ENCODE measurements at regions not wholly inside any gene's neighbourhood (a gene's known extent, or its start where the extent isn't known, plus 50 kb on each side); places are given as distances from the start of the nearest gene placed in this dataset.

DNA sequence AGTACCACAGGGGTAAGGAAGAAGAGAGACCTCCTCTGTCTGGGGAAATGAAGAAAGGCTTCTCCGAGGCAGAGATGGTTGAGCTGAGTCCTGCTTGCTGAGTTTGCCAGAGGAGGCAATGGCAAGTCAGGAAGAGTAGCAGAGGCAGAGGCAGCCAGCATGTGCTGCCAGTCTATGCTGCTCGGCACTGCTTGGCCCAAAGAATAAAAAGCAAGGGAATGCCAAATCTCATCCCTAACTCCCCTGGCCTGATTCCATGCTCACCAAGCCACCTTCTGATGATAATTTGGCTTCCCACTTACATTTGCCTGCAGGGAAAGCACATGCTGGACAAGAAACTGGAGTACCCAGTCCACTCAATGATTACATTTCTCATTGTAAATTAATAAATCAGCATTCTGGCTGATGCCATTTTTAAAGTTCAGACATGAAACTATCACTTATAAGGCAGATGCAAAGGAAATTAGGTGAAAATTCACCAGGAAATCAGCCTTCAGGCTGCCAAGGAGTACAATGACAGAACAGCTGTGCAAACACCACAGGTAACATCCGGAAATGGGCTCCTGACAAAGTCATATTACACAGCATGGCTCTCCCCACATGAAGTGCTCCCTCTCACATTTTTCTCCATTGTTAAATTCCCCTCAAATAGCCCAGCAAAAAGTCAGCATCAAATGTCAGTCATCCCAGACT lies 245.9 kb downstream of the MTERF1 start:
- no peak overlapping the region for H3K9ac ChIP-seq (ENCODE audit: low read depth, low read length)
- peaks cover 5% of the 10 kb centered on the region; the same call in 1 of the 2 replicates for H3K4me1 ChIP-seq (ENCODE audit: insufficient read depth, low read length)
- H3K4me3 ChIP-seq (ENCODE audit: low read length) = no peak overlapping the region
- no peak overlapping the region for H3K27ac ChIP-seq (ENCODE audit: low read depth, low read length)
- no peaks in the 10 kb centered on the region for H3K36me3 ChIP-seq (ENCODE audit: insufficient read depth, low read length)
- no peaks in the 10 kb centered on the region for H3K9me3 ChIP-seq (ENCODE audit: insufficient read depth, low read depth, low read length)
- WGBS = 89% methylated on average over 3 of the region's 3 CpGs
- no peaks in the 10 kb centered on the region for H3K27me3 ChIP-seq (ENCODE audit: insufficient read depth, low read length)

DNA sequence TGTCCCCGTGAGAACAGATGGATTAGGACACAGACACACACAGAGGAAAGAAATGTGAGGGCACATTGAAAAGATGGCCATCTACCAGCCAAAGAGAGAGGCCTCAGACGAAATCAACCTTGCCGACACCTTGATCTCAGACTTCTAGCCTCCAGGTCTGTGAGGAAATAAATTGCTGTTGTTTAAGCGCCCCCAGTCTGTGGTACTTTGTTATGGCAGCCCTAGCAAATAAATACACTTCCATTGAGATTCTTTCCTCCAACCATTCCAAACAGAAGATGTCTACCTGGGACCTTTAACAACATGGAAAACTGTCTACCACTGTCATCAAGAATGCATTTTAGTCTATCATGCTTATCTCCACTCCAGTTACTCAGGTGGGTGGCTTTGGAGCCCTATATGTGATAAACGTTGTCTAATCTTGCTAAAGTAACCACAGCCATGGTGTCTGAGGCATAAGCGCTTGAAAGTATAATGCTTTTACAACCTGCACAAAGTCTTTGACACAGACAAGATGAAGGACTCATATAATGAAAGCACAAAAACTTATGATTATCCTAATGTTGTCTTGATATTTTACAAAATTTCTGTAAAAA lies 244.3 kb downstream of the MTERF1 start:
- Histone ChIP-seq H3K9ac (ENCODE audit: low read depth, low read length) (no peak overlapping the region), H3K4me1 (ENCODE audit: insufficient read depth, low read length) (peaks cover 5% of the 10 kb centered on the region; the same call in 1 of the 2 replicates), H3K27ac (ENCODE audit: low read depth, low read length) (no peak overlapping the region), H3K36me3 (ENCODE audit: insufficient read depth, low read length) (no peaks in the 10 kb centered on the region), H3K4me3 (ENCODE audit: low read length) (no peak overlapping the region), H3K9me3 (ENCODE audit: insufficient read depth, low read depth, low read length) (no peaks in the 10 kb centered on the region), H3K27me3 (ENCODE audit: insufficient read depth, low read length) (no peaks in the 10 kb centered on the region)
- 51% methylated on average over 6 of the region's 6 CpGs for WGBS

DNA sequence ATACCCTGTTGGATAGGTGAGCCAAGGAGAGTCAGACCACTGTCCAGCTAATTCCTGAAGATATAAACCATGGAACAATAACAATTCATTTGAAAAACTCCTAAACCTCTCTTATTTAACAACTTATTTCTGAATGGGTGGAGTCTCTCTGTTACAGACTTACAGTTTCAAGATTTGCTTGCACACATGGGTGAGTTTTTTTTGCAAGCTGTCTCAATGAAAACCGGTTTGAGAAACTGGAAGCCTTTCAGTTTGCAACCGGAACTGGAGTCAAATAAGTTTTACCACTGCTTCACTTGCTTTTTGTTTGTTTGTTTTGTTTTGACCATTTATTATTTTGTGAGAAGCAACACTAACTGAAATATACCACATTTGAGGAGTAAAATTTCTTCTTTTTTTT lies 243.8 kb downstream of the MTERF1 start:
- WGBS = 94% methylated on average over 2 of the region's 2 CpGs
- no peaks in the 10 kb centered on the region for H3K27me3 ChIP-seq (ENCODE audit: insufficient read depth, low read length)
- no peak overlapping the region for H3K9ac ChIP-seq (ENCODE audit: low read depth, low read length)
- peaks cover 5% of the 10 kb centered on the region; the same call in 1 of the 2 replicates for H3K4me1 ChIP-seq (ENCODE audit: insufficient read depth, low read length)
- no peak overlapping the region for H3K27ac ChIP-seq (ENCODE audit: low read depth, low read length)
- no peak overlapping the region for H3K4me3 ChIP-seq (ENCODE audit: low read length)
- no peaks in the 10 kb centered on the region for H3K36me3 ChIP-seq (ENCODE audit: insufficient read depth, low read length)
- no peaks in the 10 kb centered on the region for H3K9me3 ChIP-seq (ENCODE audit: insufficient read depth, low read depth, low read length)

DNA sequence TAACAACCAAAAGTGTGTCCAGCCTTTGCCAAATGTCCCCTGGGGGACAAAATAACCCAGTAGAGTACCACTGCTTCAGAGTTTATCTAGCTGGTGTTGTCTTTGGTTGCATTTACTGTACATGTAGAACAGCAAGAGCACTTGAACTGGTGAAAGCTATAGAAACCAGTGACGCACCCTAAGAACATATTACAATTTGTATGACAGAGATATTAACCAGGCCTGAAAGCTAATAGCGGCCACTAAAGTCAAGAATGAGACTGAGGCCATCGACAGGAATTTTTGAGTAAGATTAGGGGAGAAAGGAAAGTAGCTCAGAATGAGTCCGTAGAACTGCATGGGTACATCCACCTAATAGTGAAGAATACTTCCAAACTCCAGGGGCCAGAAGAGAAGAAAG lies 236.2 kb downstream of the MTERF1 start:
- no peaks in the 10 kb centered on the region for H3K36me3 ChIP-seq (ENCODE audit: insufficient read depth, low read length)
- no peaks in the 10 kb centered on the region for H3K4me1 ChIP-seq (ENCODE audit: insufficient read depth, low read length)
- H3K4me3 ChIP-seq (ENCODE audit: low read length) = no peak overlapping the region
- H3K9me3 ChIP-seq (ENCODE audit: insufficient read depth, low read depth, low read length) = no peaks in the 10 kb centered on the region
- H3K27me3 ChIP-seq (ENCODE audit: insufficient read depth, low read length) = no peaks in the 10 kb centered on the region
- H3K27ac ChIP-seq (ENCODE audit: low read depth, low read length) = no peak overlapping the region
- 92% methylated on average over 4 of the region's 4 CpGs for WGBS
- no peak overlapping the region for H3K9ac ChIP-seq (ENCODE audit: low read depth, low read length)

DNA sequence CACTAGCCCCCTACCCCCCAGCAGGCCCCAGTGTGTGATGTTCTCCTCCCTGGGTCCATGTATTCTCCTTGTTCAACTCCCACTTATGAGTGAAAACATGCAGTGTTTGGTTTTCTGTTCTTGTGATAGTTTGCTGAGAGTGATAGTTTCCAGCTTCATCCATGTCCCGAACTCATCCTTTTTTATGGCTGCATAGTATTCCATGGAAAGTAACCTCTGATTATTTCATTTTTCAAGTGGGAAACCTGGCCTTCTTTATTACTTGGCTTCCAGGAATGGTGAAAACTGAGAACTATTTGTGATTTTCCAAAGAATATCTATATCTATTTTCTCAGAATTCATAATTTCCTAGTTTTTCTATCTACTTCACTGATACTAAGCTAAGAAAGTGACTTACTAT lies 235.0 kb downstream of the MTERF1 start:
- Histone ChIP-seq H3K9me3 (ENCODE audit: insufficient read depth, low read depth, low read length) (no peaks in the 10 kb centered on the region), H3K27me3 (ENCODE audit: insufficient read depth, low read length) (no peaks in the 10 kb centered on the region), H3K4me1 (ENCODE audit: insufficient read depth, low read length) (no peaks in the 10 kb centered on the region), H3K36me3 (ENCODE audit: insufficient read depth, low read length) (no peaks in the 10 kb centered on the region), H3K27ac (ENCODE audit: low read depth, low read length) (no peak overlapping the region), H3K4me3 (ENCODE audit: low read length) (no peak overlapping the region), H3K9ac (ENCODE audit: low read depth, low read length) (no peak overlapping the region)
- WGBS = 88% methylated on average over 1 of the region's 1 CpG

GRCh38 chr7:91651986-91652385 lies 228.5 kb downstream of the MTERF1 start:
- Histone ChIP-seq H3K4me1 (ENCODE audit: insufficient read depth, low read length) (no peaks in the 10 kb centered on the region), H3K4me3 (ENCODE audit: low read length) (no peak overlapping the region), H3K9me3 (ENCODE audit: insufficient read depth, low read depth, low read length) (no peaks in the 10 kb centered on the region), H3K27me3 (ENCODE audit: insufficient read depth, low read length) (no peaks in the 10 kb centered on the region), H3K27ac (ENCODE audit: low read depth, low read length) (no peak overlapping the region), H3K36me3 (ENCODE audit: insufficient read depth, low read length) (no peaks in the 10 kb centered on the region), H3K9ac (ENCODE audit: low read depth, low read length) (no peak overlapping the region)
- WGBS = 100% methylated on average over 1 of the region's 1 CpG

DNA sequence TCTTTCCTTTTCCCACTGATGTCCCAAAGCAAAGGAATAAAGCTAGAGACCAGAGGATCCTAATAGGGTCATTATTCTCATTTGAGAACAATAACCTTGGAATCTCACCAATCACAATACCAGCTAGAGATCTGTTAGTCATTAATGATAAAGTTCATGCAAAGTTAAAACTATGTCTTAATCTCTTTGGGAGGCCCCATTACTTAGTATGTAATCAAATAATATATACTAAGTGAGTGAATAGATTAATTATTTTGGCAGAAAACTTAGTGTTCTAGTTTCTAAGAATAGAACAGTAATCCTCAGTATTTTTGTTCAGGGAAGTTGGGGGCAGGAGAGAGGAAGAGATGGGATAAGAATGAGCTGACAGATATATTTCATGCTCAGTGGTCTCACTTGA lies 227.2 kb downstream of the MTERF1 start:
- H3K4me3 ChIP-seq (ENCODE audit: low read length) = no peak overlapping the region
- no peaks in the 10 kb centered on the region for H3K36me3 ChIP-seq (ENCODE audit: insufficient read depth, low read length)
- no peaks in the 10 kb centered on the region for H3K4me1 ChIP-seq (ENCODE audit: insufficient read depth, low read length)
- no peaks in the 10 kb centered on the region for H3K27me3 ChIP-seq (ENCODE audit: insufficient read depth, low read length)
- H3K9ac ChIP-seq (ENCODE audit: low read depth, low read length) = no peak overlapping the region
- no peak overlapping the region for H3K27ac ChIP-seq (ENCODE audit: low read depth, low read length)
- no peaks in the 10 kb centered on the region for H3K9me3 ChIP-seq (ENCODE audit: insufficient read depth, low read depth, low read length)

DNA sequence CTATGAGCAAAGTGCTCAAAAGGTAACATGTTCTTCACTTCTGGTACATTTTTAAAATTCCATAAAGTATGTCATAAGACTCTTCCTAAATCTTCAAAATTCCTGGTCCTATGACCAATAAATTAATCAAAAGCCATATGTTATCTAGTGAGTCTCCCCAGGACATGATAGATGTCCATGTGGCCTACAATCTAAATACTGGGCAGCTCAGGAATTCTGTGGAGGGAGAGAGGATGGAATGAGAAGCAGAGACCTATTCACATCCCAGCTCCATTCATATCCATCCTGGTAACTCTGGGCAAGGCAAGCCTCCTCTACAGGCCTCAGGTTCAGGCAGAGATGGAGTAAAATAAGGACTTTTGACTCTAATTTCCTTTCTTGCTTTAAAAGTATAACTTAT lies 224.8 kb downstream of the MTERF1 start:
- Histone ChIP-seq H3K4me1 (ENCODE audit: insufficient read depth, low read length) (no peaks in the 10 kb centered on the region), H3K9ac (ENCODE audit: low read depth, low read length) (no peak overlapping the region), H3K9me3 (ENCODE audit: insufficient read depth, low read depth, low read length) (no peaks in the 10 kb centered on the region), H3K27me3 (ENCODE audit: insufficient read depth, low read length) (no peaks in the 10 kb centered on the region), H3K27ac (ENCODE audit: low read depth, low read length) (no peak overlapping the region), H3K36me3 (ENCODE audit: insufficient read depth, low read length) (no peaks in the 10 kb centered on the region), H3K4me3 (ENCODE audit: low read length) (no peak overlapping the region)

- Histone ChIP-seq H3K4me1 (ENCODE audit: insufficient read depth, low read length) (no peaks in the 10 kb centered on the region), H3K4me3 (ENCODE audit: low read length) (no peak overlapping the region), H3K9ac (ENCODE audit: low read depth, low read length) (no peak overlapping the region), H3K9me3 (ENCODE audit: insufficient read depth, low read depth, low read length) (no peaks in the 10 kb centered on the region), H3K27ac (ENCODE audit: low read depth, low read length) (no peak overlapping the region), H3K36me3 (ENCODE audit: insufficient read depth, low read length) (no peaks in the 10 kb centered on the region), H3K27me3 (ENCODE audit: insufficient read depth, low read length) (no peaks in the 10 kb centered on the region)
- 90% methylated on average over 9 of the region's 9 CpGs for WGBS
These were observed 223.7 kb downstream of the MTERF1 start for GRCh38 chr7:91656541-91657482.

DNA sequence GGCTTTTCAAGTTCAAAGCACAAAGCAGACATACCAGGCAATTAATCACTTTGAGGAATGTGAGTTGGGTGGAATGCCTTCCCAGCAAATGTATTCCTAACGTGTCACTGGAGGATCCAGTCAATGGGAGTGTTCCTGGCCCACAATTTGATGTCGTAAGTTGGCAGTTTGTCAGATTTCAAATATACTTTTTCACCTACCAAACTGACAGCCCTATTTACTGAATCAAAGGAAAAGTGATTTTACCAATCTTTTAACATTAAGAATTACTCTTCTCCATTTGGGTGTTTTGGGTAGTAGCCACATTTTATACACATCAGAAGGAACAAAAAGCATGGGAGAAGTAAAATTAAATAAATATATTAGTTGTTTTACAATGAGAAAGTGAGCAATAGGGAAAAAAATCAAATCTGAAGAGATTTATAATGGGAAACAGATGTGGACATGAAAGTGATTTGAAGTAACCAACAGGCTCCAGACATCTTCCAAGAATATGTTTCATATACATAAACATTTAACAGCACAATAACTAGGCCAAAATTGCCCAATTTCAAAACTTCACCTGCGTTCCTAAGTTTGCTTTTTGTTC lies 222.9 kb downstream of the MTERF1 start:
- H3K27ac ChIP-seq (ENCODE audit: low read depth, low read length) = no peak overlapping the region
- H3K36me3 ChIP-seq (ENCODE audit: insufficient read depth, low read length) = no peaks in the 10 kb centered on the region
- no peaks in the 10 kb centered on the region for H3K4me1 ChIP-seq (ENCODE audit: insufficient read depth, low read length)
- no peaks in the 10 kb centered on the region for H3K27me3 ChIP-seq (ENCODE audit: insufficient read depth, low read length)
- H3K9ac ChIP-seq (ENCODE audit: low read depth, low read length) = no peak overlapping the region
- H3K4me3 ChIP-seq (ENCODE audit: low read length) = no peak overlapping the region
- H3K9me3 ChIP-seq (ENCODE audit: insufficient read depth, low read depth, low read length) = no peaks in the 10 kb centered on the region
- WGBS = 77% methylated on average over 3 of the region's 3 CpGs

DNA sequence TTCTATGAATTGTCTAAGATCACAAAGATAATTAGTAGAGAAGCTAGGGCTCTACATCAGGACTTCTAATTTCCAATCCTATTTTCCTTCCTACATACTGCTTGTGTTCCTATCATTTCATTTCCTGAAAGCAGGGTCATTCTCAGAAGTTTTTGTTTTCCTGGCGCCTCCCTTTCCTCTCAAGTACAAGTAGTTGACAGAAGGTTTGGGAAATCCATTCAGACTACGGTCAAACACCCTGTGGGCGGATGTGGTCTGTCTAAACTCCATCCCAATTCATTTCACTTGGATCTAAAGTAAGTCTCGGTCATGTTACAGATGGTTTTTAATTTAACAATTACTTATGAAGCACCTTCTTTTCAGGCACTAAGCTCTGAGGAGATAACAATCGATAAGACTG lies 221.4 kb downstream of the MTERF1 start:
- Histone ChIP-seq H3K27ac (ENCODE audit: low read depth, low read length) (no peak overlapping the region), H3K4me1 (ENCODE audit: insufficient read depth, low read length) (no peaks in the 10 kb centered on the region), H3K27me3 (ENCODE audit: insufficient read depth, low read length) (no peaks in the 10 kb centered on the region), H3K4me3 (ENCODE audit: low read length) (no peak overlapping the region), H3K36me3 (ENCODE audit: insufficient read depth, low read length) (no peaks in the 10 kb centered on the region), H3K9me3 (ENCODE audit: insufficient read depth, low read depth, low read length) (no peaks in the 10 kb centered on the region), H3K9ac (ENCODE audit: low read depth, low read length) (no peak overlapping the region)
- WGBS = 92% methylated on average over 5 of the region's 5 CpGs

All from HUES64 (cell line).